NAMALWA (cell line): ENCODE measurements at regions not wholly inside any gene's neighbourhood (a gene's known extent, or its start where the extent isn't known, plus 50 kb on each side); places are given as distances from the start of the nearest gene placed in this dataset.

ENCODE experiments used
- DNase-seq: peaks from one replicate; pipeline ENCODE4 v3.0.0-alpha.2; 2015; ENCODE audit warnings: low spot score

DNA sequence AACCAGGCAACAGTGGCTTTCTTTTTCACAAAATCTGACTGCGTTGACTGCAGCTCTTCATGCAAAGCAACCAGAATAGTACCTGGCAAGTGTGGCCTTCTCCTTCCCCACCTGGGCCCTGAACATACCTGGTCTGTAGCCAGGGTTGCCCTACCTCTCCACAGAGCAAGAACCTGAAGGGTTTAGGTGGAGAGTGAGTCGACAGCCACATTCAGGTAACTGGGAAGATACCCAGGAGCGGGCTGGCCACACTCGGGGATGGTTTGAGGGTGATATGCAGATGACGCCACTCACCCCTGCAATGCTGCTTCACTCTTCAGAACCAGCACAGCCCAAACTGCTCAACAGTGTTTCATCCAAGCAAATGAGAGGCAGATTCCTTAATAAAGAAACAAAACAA lies 117.3 kb downstream of the TTC32 start:
- DNase-seq: no peak

DNA sequence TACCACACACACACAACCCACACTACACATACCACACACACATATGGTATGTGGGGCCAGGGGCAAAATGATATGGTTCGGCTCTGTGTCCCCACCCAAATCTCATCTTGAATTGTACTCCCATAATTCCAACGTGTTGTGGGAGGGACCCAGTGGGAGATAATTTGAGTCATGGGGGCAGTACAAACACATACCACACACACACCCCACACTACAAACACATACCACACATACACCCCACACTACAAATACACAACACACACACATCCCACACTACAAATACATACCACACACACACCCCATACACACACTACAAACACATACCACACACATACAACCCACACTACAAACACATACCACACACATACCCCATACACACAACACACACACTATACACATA lies 117.8 kb downstream of the TTC32 start:
- DNase-seq: no peak

DNA sequence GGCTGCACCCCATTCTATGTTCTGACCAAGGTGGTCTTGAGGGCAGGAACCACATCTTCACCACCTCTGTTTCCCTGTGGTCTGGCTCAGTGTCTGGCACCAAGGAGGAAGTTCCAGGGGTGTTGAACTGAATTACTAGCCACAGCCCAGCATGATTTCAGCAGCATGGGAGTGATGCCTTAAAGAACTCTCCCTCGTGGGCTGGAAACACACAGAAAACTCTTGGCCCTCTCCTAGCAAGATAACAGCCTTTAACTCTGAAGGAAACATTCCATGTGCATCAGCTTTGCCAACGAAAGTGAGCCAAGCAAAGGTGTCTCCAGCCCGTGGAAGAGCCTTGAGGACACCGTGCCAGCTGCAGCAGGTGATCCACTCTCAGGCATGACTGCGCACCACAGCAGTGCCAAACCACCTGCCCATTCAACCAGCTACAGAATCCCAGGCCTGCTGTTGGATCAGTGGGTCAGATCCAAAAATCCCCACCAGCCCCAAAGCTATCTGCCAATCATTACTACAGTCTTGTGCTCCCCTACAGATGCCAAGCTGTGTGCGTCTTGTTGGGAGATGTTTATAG lies 124.8 kb downstream of the TTC32 start:
- DNase-seq: no peak

DNA sequence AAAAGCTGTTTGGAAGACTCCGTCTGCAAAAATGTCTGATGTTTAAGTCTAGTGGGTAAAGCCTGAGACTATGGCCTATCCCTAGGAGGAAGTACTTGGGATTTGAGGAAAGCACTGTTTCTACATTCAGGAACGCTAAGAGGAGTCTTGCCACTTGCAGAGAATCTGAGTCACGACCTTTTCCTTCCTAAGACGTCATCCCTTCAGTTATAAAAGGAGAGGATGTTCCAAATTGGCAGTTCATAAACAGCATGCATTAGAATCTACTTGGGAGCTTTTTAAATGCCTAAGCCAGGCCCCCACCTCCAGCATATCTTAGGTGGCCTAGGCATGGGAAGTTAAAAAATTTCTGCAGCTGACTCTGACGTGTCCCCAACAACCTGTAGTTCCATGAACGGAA lies 125.9 kb downstream of the TTC32 start:
- no peak for DNase-seq

DNA sequence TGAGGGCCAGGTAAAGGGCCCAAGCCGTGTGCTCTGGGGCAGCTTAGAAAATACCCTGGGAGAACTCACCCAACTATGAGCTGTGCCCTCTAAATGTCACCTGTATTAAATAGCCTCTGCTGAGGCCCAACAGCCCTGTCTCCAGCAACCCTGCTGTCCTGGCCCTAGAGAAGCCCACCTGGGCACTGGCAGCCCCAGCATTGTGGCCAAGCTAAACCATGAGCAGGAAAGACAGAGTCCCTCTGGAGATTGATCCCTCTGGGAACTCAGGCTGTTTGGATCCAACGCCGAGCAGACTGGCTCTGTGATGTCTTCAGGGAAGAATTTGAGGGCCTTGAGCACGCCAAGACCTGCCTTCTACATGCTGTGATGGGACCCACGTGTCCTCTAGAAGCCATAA lies 126.5 kb downstream of the TTC32 start:
- DNase-seq: no peak

DNA sequence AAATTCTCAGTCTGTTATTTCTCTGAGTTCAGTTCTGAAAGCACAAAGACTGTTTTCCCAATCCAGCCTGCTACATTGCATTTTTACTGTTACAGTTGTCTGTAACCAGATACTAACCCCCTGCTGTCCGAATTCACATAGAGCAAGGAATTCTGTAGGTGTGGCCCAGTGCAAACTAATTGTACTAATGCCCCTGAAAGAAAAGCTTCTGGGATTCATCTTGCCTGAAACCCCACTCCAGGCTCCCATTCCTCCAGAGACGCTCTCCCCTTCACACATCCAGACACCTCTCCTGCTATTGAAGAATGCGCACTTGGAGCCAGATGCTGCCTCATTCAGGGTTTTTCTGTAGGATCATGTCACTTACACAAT lies 127.0 kb downstream of the TTC32 start:
- no peak for DNase-seq

DNA sequence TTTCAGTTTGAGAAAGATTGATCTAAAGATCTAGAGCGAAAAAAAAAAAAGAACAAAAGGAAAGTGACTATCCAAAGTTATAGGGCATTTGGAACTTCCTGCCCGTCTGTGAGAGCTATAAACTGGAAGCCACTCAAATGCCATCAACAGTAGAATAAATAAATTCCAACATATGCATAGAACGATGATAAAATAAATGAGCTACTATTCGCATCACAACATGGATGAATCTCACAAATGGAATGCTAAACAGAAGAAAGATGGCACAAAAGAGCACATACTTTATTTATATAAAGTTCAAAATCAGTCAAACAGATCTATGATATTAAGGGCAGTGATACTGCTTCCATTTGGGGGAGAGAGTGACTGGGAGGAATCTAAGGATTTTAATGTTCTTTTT lies 128.8 kb downstream of the TTC32 start:
- DNase-seq: no peak

GRCh38 chr2:19769513-19769912 lies 132.3 kb downstream of the TTC32 start:
- DNase-seq: peak; percentile 29

GRCh38 chr2:19767899-19768298 lies 133.9 kb downstream of the TTC32 start:
- DNase-seq: no peak

DNA sequence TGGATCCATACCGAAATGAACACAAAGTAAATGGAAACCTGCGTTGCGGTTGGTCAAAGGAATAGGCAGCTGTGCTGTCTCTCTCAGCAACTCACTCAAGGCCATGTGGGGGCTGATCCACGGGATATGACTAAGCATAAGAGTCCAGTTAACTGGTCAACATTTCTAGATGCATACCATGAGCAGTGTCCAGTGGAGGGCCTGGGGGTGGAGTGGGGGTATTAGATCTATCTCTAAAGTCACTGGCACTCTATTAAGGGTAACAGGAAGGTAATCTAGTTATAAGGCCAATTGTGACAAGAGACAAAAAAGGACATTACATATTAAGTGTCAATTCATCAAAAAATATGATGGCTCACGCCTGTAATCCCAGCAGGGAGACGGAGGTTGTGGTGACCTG lies 136.8 kb downstream of the TTC32 start:
- no peak for DNase-seq

GRCh38 chr2:19763731-19764130 lies 138.1 kb downstream of the TTC32 start:
- DNase-seq: no peak

- no peak for DNase-seq
These were observed 138.7 kb downstream of the TTC32 start for GRCh38 chr2:19762959-19763605.

DNA sequence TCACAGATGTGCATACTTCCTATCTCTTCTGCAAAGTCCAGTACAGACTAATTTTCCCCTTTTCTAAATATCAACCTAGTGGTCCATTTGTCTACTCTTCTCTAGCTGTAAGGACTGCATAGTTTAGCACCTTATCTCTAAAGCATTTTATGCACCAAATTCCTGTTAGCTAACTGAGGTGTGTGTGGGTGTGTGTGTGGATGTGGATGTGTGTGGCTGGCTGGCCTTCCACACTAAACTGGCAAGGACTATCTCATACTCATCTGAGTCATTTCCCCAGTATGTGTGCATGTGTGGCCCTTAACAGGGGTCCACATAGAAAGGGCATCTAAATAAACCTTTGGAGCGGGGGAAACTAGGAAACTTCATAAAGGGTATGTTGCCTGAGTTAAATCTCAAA lies 139.6 kb downstream of the TTC32 start:
- no peak for DNase-seq

DNA sequence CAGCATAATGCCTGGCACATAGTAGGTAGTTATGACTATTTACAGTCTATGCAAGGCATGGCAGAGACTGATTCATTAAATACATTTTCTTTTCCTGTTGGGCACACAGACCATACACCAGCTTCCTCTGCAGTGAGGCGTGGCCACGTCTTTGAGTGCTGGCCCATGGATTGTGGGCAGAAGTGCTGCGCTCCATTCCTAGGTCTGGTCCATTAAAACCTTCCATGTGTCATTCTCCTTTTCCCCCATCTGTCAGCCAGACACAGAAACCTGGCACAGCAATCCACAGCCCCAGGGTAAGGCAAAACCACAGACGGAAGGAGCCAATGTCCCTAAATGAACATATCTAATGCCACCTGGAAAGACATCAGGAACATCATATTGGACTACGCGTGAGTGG lies 141.9 kb downstream of the TTC32 start:
- no peak for DNase-seq

DNA sequence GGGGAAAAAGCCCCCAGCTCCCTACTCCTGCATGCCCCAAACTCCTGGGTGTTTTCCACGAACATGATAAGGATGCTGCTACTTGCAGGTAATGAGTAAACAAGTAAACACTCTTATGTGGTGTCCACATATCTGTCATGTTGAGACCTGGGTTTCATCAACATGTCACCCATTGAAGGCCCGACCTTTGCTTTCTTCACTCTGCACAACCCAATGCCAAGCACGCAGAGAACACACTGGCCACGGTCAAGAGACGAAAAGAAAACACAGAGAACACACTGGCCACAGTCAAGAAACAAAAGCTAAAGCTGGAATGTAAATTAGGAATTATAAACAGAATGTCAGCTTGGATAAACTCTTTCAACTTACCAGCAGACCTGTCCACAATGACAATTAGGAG lies 143.1 kb downstream of the TTC32 start:
- DNase-seq: no peak

DNA sequence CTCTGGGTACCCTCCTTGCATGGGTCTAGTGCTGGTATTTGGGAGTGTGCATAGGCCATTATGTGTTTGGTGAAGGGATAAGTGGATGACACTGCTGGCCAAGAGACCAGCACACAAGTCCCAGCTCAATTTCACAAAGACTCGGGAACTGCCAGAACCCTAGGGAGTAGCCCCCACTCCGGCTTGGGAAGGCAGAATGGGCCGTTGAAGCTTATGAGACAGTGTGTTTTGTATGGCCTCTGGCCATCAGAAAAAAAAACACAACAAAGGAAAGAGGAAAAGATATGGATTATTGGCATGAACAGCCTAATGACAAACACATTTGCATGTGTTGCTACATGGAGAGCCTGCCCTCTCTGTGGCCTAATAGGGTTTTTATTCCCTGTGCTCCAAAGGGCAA lies 144.2 kb downstream of the TTC32 start:
- DNase-seq: no peak

DNA sequence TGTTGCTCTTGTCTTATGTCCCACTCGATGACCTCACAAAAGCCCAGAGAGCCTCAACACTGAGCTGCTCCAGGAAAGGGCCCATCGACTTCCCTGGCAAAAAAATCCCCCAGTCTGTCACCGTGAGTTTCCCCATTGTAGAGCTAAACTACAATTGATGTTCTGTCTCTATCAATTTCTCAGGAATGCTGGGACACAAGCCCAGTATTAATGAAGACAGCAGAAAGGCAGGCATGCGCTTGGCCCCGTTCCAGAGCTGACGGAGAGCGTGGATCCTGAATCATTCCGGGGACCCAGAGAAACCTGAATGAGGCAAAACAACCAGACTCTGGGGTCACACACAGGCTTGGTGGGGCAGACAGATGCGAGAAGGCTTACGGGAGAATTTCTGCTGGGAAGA lies 146.9 kb downstream of the TTC32 start:
- no peak for DNase-seq

DNA sequence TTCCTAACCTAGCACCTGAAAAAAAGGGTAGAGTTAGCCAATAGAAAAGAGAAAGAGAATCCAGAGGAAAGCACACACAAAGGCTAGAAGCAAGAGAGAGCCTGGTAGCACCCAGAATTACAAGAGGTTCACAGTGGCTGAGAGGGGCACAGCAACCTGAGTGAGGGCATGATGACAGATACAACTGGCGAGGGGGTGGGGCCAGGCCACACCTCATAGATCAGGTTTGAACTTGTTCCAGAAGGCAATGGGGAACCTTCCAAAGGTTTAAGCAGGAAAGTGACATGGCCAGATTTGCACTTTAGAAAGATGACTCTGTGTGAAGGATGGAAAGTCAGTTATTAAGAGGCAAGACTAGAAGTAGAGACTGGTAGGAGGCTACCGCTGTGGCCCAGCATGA lies 148.0 kb downstream of the TTC32 start:
- DNase-seq: no peak

GRCh38 chr2:19753314-19753713 lies 148.5 kb downstream of the TTC32 start:
- DNase-seq: no peak

GRCh38 chr2:19752500-19752899 lies 149.3 kb downstream of the TTC32 start:
- no peak for DNase-seq

- DNase-seq: no peak
These were observed 150.2 kb downstream of the TTC32 start for GRCh38 chr2:19751631-19752030.

DNA sequence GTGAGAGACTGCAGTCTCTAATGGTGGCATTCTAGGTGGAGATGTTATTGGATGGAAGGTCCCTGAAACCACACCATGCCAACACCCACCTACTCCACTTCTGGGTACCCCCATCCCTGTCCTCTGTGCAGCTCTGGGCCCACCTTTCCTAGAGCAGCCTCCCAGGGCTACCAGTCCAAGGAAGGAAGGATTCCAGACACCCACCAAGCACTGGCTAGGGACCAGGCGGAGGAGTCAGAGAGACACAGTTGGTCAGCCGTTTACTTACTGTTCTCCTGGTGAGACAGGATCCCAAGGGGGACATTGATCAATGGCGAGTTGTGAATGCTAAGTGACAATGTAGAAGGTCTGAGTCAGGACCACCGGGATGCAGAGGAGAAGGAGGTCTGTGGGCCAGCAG lies 151.6 kb downstream of the TTC32 start:
- no peak for DNase-seq

- no peak for DNase-seq
These were observed 152.3 kb downstream of the TTC32 start for GRCh38 chr2:19749507-19749836.

- DNase-seq: no peak
These were observed 152.9 kb downstream of the TTC32 start for GRCh38 chr2:19748711-19749506.
